Fibroblast of skin of abdomen (primary cell): ENCODE measurements at regions not wholly inside any gene's neighbourhood (a gene's known extent, or its start where the extent isn't known, plus 50 kb on each side); places are given as distances from the start of the nearest gene placed in this dataset.

ENCODE experiments used
- DNase-seq: peaks from one replicate; pipeline ENCODE4 v3.0.0-alpha.2; 2013

DNA sequence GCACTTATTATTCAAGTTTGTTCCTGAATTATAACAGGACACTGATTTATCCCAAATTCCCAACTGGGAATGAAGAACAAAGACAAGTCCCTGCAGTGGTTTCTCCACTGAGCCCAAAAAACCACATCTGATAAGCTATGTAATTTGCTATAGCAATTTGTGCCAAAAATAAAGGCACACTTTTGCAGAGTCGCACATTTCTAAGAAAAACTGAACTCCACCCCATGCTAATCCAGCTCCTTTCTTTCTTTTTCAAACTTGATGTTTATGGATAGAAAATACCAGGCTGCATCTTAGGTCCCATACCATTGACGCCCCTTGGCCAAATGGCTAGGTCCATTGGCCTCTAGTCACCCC is 170.2 kb upstream of the CITED2 start:
- no peak for DNase-seq

DNA sequence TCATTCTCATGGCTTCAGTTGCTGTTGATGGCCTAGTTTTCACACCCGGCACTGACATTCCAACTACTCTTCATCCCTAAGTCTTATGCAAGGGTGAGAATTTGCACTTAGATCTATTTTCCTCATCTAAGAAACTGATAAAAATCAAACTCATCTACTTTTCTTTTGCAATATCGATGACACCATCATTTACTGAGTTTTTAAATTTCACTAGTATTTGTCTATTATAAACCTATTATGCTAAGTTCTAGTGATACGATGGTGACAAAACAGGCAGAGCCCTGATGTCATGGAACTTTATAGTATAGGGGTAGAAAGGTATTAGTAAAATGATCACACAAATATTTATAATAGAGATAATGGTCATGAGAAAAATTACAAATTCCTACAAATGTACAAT is 167.9 kb upstream of the CITED2 start:
- no peak for DNase-seq

DNA sequence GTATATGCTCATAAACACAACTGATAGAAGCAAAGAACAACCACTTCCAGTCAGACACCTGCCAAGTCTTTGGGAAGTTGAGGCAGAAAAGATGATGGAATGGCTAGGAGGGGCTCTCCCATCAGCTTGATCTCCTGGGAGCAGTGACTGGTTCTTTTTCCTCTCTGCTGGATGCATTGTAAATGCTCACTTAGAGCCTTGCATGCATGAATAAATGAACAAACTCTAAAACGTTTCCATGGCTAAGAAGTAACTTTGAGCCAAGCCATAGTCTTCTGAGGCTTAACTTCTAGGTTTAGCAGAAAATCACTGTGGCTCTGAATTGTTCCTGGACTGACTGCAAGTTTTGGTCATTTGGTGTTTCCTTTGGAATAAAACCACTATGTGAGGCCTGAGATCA is 166.4 kb upstream of the CITED2 start:
- DNase-seq, result no peak

DNA sequence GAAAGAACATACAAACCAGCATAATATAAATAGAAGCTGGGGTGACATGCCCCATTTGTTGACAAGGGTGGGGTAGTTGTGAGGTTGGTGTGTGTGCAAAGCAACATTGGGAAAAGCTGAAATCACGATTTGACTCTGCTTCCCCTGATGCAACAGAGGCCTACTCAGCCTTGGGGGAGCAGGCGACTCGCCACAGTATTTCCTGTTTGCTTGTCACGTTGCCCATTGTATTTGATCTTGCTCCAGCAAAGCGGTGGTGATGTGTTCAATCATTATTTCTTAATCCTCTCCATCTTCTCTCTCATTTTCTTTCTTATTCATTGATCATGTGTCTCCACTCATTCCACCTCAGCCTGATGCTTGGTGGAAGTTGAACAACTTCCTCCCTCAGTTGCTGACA is 165.8 kb upstream of the CITED2 start:
- DNase-seq, result peak; percentile 82

DNA sequence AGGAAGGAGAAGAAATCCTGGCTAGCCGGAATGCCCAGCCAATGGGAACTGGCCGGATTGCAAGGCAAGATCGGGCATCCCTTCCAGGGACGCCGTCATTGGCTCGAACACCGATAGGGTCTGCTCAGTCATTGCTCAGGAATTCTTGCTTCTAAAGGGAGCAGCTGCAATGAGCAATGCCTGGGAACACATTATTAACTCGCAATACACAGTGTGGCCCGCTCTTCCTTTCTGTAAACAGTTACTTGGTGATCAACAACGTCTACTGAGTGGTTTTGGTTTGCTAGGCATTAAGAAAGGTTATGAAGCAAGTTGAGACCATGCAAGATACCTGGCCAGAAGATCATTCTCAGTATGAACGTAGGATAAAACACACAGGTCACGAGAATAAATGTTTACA is 165.4 kb upstream of the CITED2 start:
- DNase-seq, result peak; percentile 88

DNA sequence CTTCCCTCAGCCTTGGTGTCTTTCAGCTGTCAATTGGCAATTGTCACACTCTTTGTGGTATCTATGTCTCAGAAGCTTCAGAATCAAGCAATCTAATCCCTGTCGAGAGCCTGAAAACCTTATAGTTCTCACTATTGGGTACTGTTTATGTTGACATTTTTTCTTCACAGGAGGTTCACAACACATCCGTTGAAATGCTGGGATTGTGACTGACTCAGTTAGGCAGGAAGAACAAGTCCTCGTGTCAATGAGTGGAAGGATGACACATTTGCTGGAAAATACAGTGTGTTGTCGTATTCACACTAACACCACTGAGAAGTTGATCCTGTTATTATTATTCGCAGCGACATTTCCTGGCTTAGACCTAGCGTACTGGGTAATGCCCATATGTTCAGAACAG is 163.9 kb upstream of the CITED2 start:
- no peak for DNase-seq

DNA sequence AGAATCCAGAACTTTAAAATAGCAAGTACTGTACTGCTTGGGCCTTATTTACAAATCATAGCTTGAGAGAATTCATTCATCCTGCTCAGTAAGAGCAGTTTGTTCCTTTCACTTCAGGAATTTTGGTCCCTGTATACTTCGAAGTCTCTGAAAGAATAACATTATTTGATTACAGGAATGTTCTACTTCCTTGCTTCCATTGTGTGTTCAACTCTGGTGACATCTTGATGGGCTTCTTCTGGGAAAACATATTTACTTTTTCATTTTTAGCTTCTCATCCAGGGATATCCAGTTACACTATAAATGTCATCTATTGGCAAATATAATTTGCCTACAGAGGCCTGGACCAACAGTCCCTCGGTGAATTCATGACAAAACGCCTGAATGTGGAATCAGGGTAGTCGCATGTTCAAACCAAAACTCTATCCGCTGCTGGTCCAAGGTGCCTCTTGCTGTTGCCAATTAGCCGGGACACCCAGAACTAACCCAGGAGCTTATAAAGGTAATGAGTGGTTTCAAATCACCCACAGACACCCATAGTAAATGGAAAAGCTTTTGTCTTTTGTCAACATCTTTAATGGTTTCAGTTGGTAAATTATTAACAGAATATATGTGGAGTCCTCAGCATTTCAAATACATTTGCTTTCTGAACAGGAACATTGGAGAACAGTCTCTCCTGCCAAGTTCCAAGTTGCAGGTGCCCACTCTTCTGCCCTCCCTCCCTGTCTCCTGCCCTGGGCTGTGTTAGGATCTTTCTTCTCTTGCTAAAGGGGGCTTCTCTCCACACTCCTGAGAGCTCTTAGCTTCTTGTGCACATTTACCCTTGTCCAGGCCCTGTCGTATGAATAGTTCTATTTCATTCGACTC is 162.5 kb upstream of the CITED2 start:
- DNase-seq, result no peak

DNA sequence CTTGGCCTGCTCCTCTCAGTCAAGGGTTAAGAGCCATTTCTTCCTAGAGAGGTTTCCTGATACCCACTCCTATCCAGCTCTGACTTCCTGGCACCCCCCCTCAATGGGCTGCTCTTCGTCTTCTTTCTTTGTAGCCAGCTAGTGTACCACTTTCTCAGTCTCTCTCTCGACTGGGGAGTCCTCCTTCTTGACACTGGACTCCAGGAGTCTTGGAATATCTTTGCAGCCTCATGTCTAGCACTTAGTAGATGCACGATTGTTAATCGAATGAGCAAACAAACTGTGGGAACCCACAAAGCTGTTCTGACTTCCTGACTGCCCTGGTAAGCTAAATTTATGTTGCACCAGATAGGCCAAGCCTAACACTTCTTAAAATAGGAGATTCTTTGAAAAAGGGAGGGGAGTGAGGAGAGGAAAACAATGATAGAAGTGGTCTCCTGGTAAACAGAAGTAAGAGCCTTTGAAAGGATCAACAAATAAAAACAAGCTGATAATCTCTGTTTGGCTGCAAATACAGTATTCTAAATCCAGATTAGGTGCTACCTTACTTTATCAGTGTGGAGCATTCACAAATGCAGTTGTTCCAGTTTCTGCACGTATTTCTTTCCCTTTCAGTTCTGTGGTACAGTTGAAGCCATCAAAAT is 160.1 kb upstream of the CITED2 start:
- DNase-seq, result no peak

DNA sequence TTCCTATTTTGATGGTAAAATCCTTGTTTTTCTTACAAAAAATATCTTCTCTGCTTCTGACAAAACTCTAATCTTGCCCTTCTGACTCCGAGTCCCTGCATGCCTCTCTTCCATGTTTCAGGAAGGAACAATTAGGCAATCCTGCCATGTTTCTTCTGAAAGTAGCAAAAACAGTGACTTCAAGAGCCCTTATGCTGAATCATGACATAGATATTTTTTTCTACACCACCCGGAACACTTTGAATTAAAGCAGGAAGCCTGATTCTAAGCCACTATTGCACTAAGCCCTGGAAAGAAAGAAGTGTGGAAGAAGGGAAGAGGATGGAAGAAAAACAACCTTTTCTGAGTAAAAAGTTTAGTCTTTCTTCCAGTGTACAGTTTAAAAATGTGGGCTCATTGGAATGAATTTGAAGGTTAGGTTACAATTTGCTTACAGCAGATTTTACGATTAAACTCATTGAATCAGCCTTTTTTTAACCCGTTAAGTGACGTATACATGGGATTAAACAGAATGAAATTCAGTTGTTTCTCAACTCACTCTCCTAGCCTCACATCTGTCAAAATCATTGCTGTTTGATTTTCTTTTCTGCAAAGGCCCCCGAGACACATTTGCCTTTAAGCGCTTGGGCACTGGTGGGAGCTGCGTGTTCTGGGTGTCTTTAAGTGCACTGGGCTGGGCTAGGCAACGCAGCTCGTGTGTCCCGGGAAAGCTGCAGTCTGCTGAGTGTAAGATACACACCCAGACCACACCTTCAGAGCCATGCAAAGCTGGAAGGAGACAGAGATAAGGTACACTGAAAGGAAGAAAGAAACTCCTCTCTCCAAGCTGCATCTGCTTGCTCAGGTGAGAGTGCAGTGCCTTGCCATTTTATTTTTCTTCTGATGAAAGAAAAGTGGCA is 159.4 kb upstream of the CITED2 start:
- DNase-seq, result peak; percentile 85

DNA sequence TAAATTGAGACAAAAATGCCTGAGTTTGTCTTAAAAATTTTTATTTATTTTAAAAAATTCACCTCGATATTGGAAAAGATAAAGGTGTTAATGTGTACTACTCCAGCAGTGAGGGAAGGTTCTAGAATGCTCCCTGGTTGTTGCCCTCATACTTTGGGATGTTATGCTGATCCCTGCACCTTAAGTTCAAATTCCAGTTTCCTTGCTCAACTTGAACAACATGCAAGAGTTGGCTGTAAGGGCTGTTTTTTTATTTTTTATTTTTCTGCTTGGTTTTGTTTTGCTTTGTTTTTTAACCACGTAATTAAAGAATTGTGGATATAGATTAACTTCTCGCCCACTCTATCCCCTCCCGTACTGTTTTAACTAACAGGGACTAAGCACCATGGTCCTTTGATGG is 158.7 kb upstream of the CITED2 start:
- no peak for DNase-seq

DNA sequence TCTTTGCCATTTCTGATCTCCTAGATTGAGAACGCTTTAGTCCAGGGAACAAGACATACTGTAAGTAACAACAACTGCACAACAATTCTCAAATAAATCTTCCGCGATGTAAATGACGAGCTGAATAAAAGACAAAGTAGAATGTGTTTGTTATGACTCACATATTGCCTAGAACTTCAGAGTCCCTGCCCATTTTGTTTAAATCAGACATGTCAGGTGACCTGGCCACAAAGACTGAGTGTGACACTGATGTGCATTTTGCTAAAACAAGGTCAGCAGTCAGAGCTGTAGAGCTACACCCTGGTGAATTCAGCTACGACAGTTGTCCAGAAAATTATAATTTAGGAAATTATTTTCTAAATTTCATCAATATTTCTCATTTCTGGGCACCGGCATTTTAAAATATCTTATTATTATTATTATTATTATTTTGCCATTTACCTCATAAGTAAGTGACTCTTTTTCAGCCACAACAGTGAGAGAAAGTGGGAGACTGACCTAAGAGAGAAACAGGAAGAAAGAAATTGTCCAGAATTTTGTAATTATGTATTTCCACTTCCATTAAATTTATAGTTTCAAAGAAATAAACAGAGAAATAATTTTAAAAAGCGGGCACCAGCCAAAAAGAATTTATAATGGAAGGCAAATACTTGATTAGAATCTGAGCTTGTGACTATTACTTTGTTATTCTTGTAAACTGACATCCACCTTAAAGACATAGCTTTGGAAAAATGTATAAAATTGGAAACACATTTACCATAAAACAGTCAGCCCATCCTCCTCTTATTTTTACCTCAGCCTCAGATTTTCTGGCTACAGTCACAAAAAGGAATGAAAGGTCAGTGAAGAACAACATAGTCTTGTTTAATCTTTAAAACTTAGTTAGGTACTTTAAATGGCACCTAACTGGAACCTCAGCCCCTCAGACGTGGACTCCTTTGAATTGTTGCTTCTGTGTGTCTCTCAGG is 157.0 kb upstream of the CITED2 start:
- DNase-seq, result peak; percentile 52

DNA sequence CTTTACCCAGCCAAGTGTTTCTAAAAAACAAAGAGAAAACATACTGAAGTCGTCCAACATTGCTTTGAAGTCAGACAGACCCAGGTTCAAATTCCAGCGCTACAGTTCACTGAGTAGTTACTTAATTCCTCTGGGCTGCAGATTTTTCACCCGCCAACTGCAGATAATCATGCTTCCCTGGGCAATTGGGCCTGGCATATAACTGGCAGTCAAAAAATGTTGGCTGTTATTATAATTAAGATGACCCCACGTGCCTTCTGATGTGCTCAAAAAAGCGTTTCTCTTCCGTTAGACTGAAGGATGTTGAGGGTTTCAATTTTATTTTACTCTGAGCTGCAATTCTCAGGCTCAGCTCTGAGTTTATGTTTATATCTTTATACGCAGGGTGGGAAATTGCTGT is 156.1 kb upstream of the CITED2 start:
- no peak for DNase-seq

DNA sequence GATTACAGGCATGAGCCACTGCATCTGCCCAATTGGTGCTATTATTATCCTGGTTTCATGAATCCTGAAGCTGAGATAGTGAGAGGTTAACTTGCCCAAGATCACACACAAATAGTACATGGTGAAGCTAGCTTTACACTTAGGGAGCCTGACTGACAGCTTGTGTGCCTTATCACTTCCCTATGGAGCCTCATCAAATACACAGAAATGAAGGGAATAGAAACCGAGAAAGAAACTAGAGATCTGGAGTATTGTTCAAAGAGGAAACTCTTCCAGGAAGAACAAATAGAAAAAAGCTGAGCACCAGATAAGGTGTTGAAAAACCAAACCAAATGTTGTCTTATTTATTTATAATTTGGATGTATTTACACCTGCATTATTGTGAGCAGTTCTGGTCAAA is 155.0 kb upstream of the CITED2 start:
- DNase-seq, result no peak

DNA sequence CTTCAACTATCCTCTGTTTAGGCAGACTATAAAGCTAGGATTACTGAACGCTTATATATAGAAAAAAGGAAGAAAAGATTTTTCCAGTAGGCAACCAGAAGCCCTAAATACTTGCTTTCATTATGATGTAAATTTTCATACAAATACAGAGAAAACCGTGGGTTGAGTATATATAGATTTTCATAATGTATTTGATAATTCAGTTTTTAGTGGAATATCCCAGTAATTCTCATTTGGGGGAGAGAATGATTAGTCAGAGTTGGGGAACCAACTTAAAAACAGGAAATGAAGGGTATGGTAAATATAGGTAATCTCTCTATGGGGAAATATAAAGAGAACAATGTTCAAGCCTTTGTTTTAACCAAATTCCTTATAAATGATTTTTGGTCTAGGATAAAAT is 154.0 kb upstream of the CITED2 start:
- DNase-seq, result no peak

DNA sequence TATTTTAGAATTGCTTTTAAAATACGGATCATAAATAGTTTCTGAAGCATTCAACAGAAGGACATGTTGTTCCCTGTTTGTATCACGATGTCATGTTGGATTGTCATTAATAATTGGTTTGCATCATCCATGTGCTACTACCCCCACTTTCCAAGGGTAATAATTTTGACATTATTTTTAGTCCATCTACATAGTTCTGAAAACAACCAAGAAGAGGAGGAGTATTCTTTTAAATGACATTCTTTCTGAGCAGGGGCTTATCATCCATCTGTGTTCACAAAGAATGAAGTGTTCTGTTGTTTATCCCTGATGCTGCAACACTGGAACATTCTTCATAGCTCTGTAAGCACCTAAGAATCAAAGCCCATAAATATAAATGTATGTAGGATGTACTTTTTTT is 151.0 kb upstream of the CITED2 start:
- DNase-seq, result peak; percentile 52

DNA sequence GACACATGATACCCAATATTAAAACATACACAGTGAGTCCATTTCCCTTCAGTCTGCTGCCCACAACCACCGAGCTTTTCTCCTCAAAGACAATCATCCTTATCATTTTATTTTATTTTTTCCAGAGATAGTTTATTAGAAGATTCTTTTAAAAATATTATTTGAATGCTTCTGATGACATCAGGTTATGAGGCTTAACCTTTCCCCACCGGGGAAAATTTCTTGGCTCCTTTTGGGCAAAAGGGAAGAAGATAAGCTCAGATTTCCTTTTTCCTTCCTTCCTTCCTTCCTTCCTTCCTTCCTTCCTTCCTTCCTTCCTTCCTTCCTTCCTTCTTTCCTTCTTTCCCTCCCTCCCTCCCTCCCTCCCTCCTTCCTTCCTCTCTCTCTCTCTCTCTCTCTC is 149.5 kb upstream of the CITED2 start:
- no peak for DNase-seq

DNA sequence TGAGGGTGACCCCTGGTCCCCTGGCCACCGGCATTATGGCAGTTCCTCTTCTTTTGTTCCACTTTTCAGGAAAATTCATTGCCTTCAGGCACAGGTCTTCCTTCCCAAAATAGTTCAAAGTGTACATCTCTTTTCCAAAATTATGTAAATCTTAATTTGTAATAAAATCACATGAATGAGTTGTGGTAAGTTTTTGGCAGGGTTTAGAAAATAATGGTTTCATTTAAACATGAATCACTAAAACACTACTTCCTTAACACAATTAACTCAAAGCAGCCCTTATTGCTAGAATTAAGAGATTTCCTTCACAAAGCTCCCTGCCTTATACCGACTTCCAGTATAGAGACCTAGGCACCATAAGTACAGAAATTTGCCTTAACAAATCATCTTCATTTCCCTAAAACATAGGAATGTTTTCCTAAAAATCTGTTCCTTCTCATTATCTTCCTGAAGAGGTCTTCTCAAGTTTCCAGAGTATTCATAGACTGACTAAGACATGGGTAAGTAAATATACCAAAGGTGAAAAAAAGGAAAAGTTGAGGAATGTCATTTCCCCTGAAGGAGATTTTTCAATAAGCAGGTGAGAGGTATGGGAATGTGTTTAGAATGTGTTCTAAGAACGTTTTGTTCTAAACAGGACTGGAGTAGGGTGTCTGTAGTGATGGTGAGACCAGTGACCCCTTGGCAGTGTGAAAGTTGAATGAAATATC is 148.2 kb upstream of the CITED2 start:
- peak; percentile 54 for DNase-seq

DNA sequence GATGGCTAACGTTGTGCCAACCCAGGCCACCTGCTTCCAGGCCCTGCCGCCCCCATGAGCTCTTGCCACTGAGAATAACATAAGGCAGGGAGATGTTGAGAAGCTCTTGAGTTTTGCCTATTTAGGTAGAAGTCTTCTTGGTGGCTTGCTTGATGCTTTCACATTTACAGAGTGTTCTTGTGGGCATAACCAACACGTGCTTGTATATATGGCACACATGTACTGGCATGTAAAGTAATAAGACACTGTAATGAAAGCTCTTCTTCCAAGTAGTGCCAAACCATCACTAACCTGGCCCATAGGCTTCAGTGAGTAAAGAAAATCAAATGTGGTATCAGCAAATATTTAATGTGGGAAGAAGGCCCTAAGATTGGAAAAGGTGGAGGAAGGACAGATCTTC is 146.9 kb upstream of the CITED2 start:
- no peak for DNase-seq

DNA sequence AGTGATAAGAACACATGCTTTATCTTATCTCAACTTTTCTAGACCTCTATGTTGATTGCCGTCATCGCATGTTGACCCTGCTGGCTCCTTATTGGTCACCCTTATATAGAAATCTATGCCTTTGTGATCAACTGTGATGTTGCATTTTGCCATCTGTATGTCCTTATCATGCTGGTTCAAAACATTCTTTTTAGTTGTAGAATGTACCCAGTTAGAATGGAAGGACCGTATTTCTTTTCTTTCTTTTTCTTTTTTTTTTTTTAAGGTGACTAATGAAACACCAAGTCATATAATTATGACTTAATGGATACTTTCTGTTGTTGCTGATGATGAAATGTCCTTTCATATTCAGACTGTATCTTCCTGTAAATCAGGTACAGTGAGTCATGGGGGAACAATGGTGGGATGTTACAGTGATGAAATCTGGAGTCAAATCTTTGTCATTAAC is 145.9 kb upstream of the CITED2 start:
- peak; percentile 38 for DNase-seq

DNA sequence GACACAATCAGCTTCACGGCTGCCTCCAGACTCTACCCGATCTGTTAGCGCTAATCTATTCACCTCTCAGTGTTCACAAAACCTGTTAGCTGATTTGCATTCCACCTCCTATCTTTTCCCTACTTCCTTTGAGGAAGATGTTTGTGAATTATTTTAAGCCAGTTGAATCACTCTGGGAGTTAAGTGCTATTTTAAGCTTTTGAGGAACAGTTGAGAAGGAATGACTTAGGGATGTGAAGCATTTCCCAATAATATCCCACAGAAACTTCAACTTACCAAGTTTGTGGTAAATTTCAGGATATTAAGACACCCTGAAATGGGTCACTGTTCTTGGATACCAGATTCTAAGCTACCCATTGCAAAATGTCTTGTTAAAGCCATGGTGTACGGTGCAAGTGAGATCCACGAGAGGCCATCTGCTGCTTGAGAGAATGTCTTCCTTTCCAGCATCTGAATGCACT is 145.2 kb upstream of the CITED2 start:
- DNase-seq, result peak; percentile 62

DNA sequence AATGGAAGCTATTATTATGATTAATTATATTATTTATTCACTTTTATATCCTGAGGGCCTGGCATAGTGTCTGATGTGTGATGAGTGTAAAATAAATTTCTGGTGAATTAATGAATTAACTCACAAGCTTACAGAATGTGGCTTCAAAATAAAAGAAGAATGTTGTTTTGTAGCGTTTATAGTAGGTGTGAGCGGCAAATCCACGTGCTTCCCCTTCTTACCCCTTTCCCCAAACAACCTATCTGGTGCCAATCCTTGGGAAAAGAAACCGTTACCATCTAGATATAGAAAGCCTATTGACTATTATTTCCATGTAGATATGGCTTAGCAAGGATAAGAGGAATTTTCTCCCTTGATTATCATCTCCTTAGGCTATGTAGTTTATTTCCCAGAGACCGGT is 144.6 kb upstream of the CITED2 start:
- no peak for DNase-seq
